NT2/D1 (cell line): ENCODE measurements at regions not wholly inside any gene's neighbourhood (a gene's known extent, or its start where the extent isn't known, plus 50 kb on each side); places are given as distances from the start of the nearest gene placed in this dataset.

ENCODE experiments used
- DNase-seq: peaks from one replicate; pipeline ENCODE4 v3.0.0-alpha.2; 2011; ENCODE audit warnings: low read depth, low spot score
- H3K27me3 ChIP-seq: 2 replicates; pipeline ENCODE4 v1.6.0; 2011; ENCODE audit warnings: mild to moderate bottlenecking; ENCODE audit not compliant: insufficient read length, insufficient read depth
- H3K36me3 ChIP-seq: 2 replicates; pipeline ENCODE4 v1.6.1; 2011; ENCODE audit warnings: mild to moderate bottlenecking, low read length, mixed read lengths; ENCODE audit not compliant: insufficient read depth, insufficient read length
- H3K4me1 ChIP-seq: 2 replicates; pipeline ENCODE4 v1.5.1; 2011; ENCODE audit not compliant: insufficient read depth, insufficient read length
- H3K4me3 ChIP-seq: 2 replicates; pipeline ENCODE4 v1.5.1; 2011; ENCODE audit warnings: low read depth; ENCODE audit not compliant: insufficient read length
- H3K9ac ChIP-seq: 2 replicates; pipeline ENCODE4 v1.6.0; 2011; ENCODE audit warnings: low read depth; ENCODE audit not compliant: insufficient read length
- H3K9me3 ChIP-seq: 2 replicates; pipeline ENCODE4 v1.5.1; 2011; ENCODE audit warnings: mild to moderate bottlenecking, low read length; ENCODE audit not compliant: insufficient read depth
- SUZ12 ChIP-seq: IDR thresholded peaks from 2 replicates; pipeline ENCODE4 v1.6.1; 2011; ENCODE audit not compliant: insufficient read length, insufficient read depth; ENCODE audit errors: extremely low read depth
- YY1 ChIP-seq: IDR thresholded peaks from 2 replicates; pipeline ENCODE4 v1.6.1; 2011; ENCODE audit not compliant: insufficient read length, insufficient read depth
- ZNF274 ChIP-seq: IDR thresholded peaks from 2 replicates; pipeline ENCODE4 v1.6.1; 2011; ENCODE audit warnings: mild to moderate bottlenecking, low read depth, low read length

GRCh38 chr11:70771099-70771885, 373.0 kb downstream of the CTTN start:
- H3K9ac ChIP-seq: no peak overlapping the region
- no peaks in the 10 kb centered on the region for H3K27me3 ChIP-seq
- no peaks in the 10 kb centered on the region for H3K36me3 ChIP-seq
- H3K9me3 ChIP-seq: peaks cover 6% of the 10 kb centered on the region; the same call in 1 of the 2 replicates
- DNase-seq: no peak
- TF ChIP-seq YY1 (no peak), ZNF274 (no peak), SUZ12 (no peak)
- peaks cover 2% of the 10 kb centered on the region for H3K4me1 ChIP-seq
- no peak overlapping the region for H3K4me3 ChIP-seq

GRCh38 chr11:70772950-70773349, 374.6 kb downstream of the CTTN start:
- Histone ChIP-seq H3K36me3 (no peaks in the 10 kb centered on the region), H3K4me3 (no peak overlapping the region), H3K9me3 (peaks cover 6% of the 10 kb centered on the region; the same call in 1 of the 2 replicates), H3K4me1 (peaks cover 2% of the 10 kb centered on the region), H3K9ac (no peak overlapping the region), H3K27me3 (no peaks in the 10 kb centered on the region)
- TF ChIP-seq ZNF274 (no peak), SUZ12 (no peak), YY1 (no peak)
- no peak for DNase-seq

DNA sequence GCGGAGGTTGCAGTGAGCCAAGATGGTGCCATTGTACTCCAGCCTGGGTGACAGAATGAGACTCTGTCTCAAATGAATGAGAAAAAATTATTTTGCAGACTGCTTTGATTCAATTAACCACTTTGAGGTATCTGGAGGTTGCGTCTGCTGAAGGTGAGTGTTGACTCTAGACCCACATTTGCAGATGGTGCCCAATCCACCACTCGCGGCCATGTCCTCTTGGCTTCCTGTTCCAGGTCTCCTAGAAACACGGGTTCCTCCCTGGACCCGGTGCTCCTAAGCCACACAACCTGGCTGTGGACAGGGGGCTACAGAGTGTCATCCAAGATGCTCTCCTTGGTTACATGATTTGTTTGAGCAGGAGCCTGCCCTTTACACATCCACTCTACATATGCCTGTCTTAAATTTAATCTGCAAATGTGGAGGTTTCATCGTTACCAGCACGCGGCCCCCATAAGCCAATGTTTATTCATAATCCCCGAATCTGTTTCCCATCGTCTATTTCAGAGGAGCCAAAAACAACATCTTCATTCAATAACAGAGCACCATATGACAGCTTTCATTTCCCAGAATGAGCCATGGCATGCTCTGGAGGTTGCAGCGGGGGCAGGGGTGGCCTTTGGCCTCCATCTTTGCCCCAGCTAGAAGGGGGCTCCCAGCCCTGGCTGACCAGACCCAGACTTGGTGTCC, 377.2 kb downstream of the CTTN start:
- no peak overlapping the region for H3K4me3 ChIP-seq
- no peaks in the 10 kb centered on the region for H3K27me3 ChIP-seq
- no peaks in the 10 kb centered on the region for H3K36me3 ChIP-seq
- DNase-seq: no peak
- no peak overlapping the region for H3K9ac ChIP-seq
- H3K9me3 ChIP-seq: peaks cover 6% of the 10 kb centered on the region; the same call in 1 of the 2 replicates
- H3K4me1 ChIP-seq: no peaks in the 10 kb centered on the region
- TF ChIP-seq ZNF274 (no peak), SUZ12 (no peak), YY1 (no peak)

- Histone ChIP-seq H3K4me3 (no peak overlapping the region), H3K36me3 (no peaks in the 10 kb centered on the region), H3K9ac (no peak overlapping the region), H3K27me3 (no peaks in the 10 kb centered on the region), H3K9me3 (peaks cover 6% of the 10 kb centered on the region; the same call in 1 of the 2 replicates), H3K4me1 (no peaks in the 10 kb centered on the region)
- DNase-seq: no peak
- TF ChIP-seq ZNF274 (no peak), YY1 (no peak), SUZ12 (no peak)
Observed at GRCh38 chr11:70776914-70777532, 378.7 kb downstream of the CTTN start.

DNA sequence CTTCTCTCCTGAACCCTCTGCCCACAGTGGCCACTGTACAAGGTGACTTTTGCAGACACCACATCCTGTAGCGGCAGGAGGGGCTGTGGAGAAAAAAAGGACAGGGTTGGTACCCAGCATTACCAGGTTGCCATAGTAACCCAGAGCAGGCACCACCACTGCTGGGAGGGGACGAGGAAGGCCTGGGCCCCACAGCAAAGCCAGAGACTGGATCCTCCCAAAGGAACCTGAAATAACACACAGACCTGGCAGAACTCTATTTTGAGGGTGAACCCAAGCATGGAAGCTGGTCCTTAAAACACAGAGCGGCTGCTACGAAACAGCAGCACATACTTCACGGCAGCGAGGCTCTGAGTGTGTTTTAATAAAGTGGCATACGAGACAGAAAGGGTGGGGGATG, 380.6 kb downstream of the CTTN start:
- H3K4me3 ChIP-seq: no peak overlapping the region
- H3K4me1 ChIP-seq: no peaks in the 10 kb centered on the region
- TF ChIP-seq ZNF274: no peak
- TF ChIP-seq YY1: no peak
- no peak for TF ChIP-seq SUZ12
- H3K27me3 ChIP-seq: no peaks in the 10 kb centered on the region
- no peak overlapping the region for H3K9ac ChIP-seq
- no peak for DNase-seq
- H3K36me3 ChIP-seq: no peaks in the 10 kb centered on the region
- peaks cover 3% of the 10 kb centered on the region; the same call in 1 of the 2 replicates for H3K9me3 ChIP-seq

- no peaks in the 10 kb centered on the region for H3K27me3 ChIP-seq
- H3K4me1 ChIP-seq: no peaks in the 10 kb centered on the region
- no peaks in the 10 kb centered on the region for H3K36me3 ChIP-seq
- H3K9me3 ChIP-seq: no peaks in the 10 kb centered on the region
- no peak overlapping the region for H3K9ac ChIP-seq
- TF ChIP-seq SUZ12 (no peak), ZNF274 (no peak), YY1 (no peak)
- DNase-seq: no peak
- H3K4me3 ChIP-seq: no peak overlapping the region
Observed at GRCh38 chr11:70779433-70780245, 381.3 kb downstream of the CTTN start.
